GM04503 (cell line): ENCODE measurements at regions not wholly inside any gene's neighbourhood (a gene's known extent, or its start where the extent isn't known, plus 50 kb on each side); places are given as distances from the start of the nearest gene placed in this dataset.
A peak's percentile ranks its signal among the peaks of the same experiment; 100 is the strongest.
"Not testable (repeated sequence)": the region's sequence is repeated elsewhere in the genome, so short reads cannot be mapped to it uniquely, and the experiment has no call there.

Source experiments
- DNase-seq: peaks from one replicate; pipeline ENCODE4 v3.0.0-alpha.2; 2012; ENCODE audit warnings: low read depth

DNA sequence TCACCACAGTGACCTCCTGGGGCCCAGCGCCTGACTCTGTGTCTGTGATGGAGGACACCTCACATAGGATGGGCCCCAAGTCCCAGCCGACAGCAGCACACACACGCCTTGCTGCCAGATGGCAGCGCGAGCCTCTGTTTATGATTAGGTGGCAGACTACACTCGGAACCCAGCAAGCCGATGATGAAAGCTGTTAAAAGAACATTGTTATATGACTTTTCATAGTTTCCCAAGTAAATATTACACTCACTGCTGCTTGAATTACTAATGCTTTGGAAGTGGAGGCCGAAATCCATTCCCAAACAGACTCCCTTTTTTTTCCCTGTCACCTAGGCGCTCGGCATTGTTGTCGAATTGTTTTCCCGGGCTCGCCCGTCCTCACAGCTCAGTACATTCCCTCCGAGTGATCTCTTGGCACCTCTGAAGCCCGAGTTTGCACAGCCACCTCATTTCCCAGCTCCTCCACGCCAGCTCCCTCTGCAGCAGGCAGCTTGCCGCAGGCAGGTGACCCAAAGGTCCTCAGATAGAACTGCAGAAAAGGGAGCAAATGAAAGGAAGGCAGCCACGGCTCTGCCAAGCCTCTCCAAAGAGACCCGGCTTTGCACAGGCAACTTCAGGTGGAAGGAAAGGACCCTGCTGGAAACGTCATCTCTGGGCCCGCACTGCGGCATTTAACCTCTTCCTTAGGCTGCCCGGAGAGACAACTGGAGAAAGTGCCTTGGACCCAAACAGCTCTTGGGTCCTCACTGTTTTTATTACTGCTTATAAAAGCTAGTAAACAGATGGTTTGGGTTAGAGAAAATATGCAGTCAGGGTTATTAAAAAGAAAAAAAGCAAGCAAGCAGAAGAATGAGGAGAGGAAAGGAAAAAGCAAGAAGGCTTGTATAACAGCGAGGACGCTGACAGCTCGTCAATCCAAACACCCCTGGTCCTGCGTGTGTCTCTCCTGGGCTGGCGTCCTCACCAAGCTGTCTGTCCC is 72.2 kb upstream of the SLC25A33 start:
- DNase-seq: peak; percentile 23

DNA sequence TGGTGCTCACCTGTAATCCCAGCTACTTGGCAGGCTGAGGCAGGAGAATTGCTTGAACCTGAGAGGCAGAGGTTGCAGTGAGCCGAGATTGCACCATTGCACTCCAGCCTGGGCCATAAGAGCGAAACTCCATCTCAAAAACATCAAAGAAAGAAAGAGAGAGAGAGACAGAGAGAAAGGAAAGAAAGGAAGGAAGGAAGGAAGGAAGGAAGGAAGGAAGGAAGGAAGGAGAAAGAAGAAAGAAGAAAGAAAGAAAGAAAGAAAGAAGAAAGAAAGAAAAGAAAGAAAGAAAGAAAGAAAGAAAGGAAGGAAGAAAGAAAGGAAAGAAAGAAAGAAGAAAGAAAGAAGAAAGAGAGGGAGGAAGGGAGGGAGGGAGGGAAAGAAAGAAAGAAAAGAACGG is 69.4 kb upstream of the SLC25A33 start:
- not testable (repeated sequence) for DNase-seq

DNA sequence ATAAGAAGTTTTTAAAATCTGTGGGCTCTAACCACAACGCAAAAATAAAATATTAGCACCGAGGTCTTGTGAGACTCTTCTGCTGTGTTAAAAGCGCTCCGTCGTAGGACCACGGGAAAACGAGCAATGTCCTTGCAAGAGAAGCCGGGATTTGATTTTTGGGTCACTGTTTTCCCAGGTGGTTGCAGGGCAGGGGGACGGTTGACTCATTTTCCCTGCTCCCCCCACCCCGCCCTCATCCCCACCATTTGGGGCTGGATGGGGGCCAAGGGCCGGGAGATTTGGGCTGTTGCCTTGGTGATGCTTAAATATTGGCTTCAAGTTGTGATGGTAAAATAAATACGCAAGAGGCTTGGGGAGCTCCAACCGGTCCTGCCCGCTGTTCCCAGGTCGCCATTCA is 67.6 kb upstream of the SLC25A33 start:
- DNase-seq: no peak

DNA sequence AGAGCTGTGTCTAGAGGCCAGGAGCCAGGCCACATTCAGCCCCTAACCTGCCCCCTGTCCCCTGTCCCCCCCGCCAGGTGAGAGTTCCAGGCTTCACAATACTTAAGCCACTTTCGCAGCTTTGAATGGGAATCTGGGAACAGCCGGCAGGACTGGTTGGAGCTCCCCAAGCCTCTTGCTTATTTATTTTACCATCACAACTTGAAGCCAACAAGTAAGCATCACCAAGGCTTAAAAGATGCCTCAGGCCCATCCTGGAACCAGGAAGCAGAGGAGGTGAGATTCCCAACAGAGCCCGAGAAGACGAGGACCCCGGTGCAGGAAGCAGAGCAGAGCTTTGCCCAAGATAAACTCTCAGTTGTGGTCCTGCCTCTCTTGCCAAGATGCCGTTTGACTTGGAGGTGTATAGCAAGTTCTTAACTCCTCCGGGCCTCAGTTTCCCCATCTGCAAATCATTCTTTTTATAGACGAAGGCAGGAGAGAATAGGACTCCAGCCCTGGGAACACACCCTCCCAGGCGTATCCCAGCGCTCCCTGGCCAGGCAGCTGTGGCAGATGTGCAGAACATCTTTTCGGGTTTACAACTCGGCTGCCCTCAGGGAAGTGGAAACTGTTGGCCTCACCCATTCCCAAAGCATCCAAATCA is 66.8 kb upstream of the SLC25A33 start:
- DNase-seq: no peak

DNA sequence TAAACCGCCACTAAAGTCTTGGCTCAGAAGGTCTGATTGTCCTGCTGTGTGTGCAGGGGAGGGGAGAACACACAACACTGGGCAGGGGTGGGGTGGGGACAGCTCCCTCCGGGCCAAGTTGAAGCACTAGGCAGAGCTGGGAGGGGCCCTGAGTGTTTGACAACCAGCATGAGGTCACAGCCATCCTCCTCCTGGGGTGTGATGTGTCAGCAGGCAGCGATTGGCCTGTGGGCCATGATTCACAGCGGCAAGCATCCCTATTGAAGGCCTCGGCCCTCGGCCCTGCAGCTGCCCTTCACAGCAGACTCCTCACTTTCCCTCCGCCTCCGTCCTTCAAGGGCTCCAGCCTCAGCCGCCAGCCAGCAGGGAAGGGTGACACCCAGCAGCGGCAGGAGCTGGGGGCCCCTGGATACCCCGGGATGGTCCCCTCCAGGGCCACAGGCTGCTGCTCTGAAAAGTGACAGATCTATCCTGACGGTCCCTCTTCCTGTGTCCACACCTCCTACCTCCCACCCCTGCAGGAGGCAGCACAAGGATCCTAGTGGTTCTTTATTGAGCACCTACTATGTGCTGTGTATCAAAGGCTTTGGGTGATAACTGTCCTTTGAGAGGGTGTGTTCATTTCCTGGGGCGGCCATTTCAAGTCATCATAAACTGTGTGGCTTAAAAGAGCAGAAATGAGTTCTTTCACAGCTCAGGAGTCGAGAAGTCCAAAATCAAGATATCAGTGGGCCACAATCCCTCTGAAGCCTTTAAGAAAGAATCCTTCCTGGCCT is 66.0 kb upstream of the SLC25A33 start:
- DNase-seq: peak; percentile 77

DNA sequence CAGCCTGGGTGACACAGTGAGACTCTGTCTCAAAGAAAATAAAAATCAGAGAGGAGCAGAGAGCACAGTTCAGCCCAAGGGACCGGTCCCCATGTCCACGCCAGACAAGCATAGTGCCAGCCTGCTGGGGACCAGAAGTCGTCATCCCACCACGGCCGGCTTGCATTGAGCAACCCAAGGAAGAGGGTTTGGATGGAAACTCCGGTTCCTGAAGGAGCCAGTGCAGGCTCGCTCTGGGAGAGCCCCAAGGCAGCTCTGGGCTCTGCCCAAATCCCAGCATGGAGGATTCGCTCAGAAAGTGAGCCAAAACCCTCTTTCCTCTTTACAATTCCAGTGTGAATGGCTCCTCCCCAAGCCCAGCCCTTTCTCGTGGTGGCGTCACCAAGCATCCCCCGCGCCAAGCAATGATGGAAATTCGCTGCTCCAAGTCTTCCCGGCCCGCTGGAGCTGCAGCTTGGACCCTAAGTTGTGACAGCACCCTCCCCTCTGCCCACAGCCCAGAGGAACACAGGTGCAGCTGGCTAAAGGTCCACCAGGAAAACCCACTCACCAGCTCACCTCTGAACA is 64.1 kb upstream of the SLC25A33 start:
- no peak for DNase-seq

DNA sequence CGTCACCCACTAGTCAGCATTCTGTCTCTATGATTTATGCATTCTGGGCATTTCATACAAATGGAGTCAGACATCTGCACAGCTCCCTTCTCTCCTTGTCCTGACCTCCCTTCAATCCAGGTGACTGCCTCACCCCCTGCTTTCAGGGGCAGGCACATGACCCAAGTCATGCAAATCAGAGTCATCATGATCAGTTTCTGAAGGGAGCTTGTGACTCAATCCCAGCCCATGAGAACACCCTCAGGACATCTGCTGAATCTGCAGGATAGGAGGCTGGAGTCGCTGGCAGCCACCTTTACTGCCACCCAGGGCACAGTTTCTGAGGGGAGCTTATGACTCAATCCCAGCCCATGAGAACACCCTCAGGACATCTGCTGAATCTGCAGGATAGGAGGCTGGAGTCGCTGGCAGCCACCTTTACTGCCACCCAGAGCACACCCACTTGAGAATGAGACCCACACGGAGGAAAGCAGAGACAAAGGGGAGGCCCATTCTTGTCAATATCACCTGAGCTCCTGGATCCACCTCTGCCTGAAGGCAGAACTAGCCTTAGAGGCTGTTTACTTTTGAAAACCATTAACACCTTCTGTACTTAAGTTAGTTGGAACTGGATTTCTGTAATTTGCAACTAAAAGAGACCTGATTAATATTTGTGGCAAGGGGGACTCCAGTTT is 62.3 kb upstream of the SLC25A33 start:
- peak; percentile 3 for DNase-seq

DNA sequence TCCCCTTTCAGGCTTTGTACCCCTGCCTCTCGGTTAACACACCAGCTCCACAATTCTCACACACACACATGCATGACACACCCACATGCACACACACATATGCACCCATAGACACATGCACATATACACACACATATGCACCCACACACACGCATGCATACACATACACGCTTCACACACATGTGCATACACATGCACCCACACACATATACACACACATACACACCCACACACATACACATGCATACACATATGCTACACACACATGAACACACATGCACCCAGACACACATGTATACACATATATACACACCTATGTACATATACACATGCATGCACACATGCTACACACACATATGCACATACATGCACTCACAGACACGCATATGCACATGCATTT is 61.7 kb upstream of the SLC25A33 start:
- no peak for DNase-seq

DNA sequence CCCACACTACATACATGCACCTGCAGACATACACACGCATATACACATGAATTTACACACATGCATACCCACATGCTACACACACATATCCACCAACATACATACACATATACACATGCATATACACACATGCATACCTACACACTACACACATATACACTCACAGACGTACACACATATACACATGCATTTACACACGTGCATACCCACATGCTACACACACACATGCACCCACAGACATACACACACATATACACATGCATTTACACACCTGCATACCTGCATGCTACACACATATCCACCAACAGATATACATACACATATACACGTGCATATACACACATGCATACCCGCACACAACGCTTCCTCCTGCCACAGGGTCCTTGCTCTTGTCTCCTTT is 61.2 kb upstream of the SLC25A33 start:
- DNase-seq: no peak

DNA sequence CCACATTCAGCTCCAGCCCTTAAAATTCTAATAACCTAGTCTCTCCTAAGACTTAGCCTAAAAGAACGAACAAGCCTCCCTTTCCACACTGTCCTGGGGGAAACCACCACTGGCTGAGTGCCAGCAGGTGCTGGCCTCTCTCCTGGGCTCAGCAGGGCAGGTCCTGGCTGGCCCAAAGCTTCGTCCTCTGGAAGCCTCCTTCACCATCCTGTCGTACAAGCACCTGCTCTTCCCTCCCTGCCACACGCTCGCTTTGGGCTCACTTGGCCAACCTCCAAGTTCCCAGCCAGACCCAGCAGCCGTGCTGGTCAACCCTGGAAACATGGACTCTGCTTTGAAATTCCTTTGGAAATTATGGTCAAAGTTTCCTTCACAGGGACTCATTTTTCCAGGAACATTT is 58.2 kb upstream of the SLC25A33 start:
- no peak for DNase-seq

DNA sequence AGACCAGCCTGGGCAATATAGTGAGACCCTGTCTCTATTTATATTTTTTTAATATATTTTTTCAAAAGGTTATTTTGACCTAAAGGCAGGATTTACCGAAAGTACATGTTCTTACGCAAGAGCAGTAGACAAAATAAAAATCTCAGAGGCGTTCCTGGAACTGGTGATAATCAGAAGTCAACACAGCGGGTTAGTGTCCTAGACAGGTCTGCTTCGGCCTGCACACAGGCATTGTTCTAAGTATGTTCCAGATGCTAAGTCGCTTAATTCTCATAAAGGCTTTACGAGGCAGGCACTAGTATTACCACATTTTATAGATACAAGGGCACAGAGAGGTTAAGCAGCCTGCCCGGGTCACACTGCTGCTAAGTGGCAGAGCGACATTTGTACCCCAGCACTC is 56.9 kb upstream of the SLC25A33 start:
- DNase-seq: no peak

DNA sequence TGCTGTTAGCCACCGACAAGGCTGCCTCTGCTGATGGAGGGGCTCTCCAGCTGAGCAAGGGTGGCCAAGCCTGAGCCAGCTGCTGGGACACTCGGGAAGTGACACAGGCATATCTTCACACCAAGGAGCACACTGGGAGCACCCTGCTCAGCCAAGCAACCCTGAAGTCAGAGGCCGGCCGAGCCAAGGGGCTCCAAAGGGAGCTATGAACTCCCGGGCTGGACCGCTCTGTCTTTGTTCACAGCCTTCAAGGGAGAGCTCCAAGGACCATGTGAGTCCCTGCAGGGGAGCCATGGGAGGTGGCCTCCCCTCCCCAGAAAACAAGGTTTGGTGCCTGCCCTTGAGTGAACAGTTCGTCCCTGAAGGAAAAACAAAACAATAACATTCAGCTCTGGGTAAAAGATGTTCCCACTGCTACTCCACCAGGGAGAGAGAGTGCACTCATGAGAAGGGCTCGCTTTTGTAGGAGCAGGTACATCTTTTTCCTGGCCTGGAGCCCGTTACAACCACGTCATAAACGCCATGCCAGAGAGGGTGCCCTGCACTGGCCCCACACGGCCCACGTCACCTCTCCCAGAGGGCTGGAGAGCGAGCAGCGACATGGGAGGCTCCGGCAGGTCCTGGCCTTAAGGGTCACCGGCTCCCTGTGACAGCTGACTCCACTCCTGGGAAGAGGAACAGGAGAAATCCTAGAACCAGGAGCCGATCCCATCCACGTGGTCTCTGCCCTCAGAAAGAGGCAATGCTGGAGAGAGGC is 56.3 kb upstream of the SLC25A33 start:
- no peak for DNase-seq

DNA sequence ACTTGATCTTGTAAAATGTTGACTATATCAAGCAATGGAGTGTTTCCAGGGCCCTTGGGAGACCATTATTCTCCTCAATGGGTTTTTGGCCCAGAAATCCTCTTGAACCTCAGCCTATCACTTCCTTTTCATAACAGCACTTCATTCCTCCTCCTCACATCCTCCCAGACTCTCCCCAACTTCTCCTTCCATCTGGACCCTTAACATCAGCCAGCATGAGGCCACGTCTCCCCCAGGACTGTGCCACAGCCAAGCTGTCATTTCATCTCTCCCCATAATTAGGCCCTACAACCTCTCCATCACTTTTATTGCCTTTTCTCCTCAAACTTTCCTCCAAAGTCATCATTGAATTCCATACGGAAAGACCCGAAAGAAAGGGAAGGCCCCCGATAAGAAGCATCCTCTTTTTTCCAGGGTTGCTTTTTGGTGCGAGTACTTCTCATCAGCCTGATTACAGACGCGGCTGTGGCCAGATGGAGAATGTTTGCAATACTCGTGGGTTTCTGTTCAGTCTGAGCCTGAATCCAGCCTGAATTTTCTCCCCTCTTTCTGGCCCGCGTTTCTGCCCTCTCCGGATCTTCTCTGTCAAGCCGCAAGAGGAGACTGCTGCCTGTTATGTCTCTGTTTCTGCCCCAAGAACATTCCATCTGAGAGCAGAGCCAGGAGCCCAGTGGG is 52.7 kb upstream of the SLC25A33 start:
- DNase-seq: no peak
